ENCODE measurements at regions not wholly inside any gene's neighbourhood (a gene's known extent, or its start where the extent isn't known, plus 50 kb on each side); places are given as distances from the start of the nearest gene placed in this dataset.

- H3K27me3 ChIP-seq (ENCODE audit: insufficient read depth, low read length), result no peaks in the 10 kb centered on the region
- H3K27ac ChIP-seq (ENCODE audit: low read length), result no peak overlapping the region
- H3K4me1 ChIP-seq (ENCODE audit: insufficient read depth, low read length), result peaks cover 5% of the 10 kb centered on the region; the same call in 1 of the 2 replicates
- no peaks in the 10 kb centered on the region for H3K9me3 ChIP-seq (ENCODE audit: insufficient read depth, low read depth, low read length)
- no peak overlapping the region for H3K9ac ChIP-seq (ENCODE audit: low read depth, low read length)
- no peaks in the 10 kb centered on the region for H3K36me3 ChIP-seq (ENCODE audit: insufficient read depth, low read depth, low read length)
- H3K4me3 ChIP-seq (ENCODE audit: low read length), result no peak overlapping the region
Observed at GRCh38 chr22:49199224-49199623, 628.4 kb downstream of the BRD1 start.

GRCh38 chr22:49198705-49199084, 629.0 kb downstream of the BRD1 start:
- Histone ChIP-seq H3K36me3 (ENCODE audit: insufficient read depth, low read depth, low read length) (no peaks in the 10 kb centered on the region), H3K4me1 (ENCODE audit: insufficient read depth, low read length) (peaks cover 5% of the 10 kb centered on the region; the same call in 1 of the 2 replicates), H3K27ac (ENCODE audit: low read length) (no peak overlapping the region), H3K9me3 (ENCODE audit: insufficient read depth, low read depth, low read length) (no peaks in the 10 kb centered on the region), H3K27me3 (ENCODE audit: insufficient read depth, low read length) (no peaks in the 10 kb centered on the region), H3K9ac (ENCODE audit: low read depth, low read length) (no peak overlapping the region), H3K4me3 (ENCODE audit: low read length) (no peak overlapping the region)

- no peaks in the 10 kb centered on the region for H3K27me3 ChIP-seq (ENCODE audit: insufficient read depth, low read length)
- no peak overlapping the region for H3K9ac ChIP-seq (ENCODE audit: low read depth, low read length)
- no peak overlapping the region for H3K4me3 ChIP-seq (ENCODE audit: low read length)
- H3K27ac ChIP-seq (ENCODE audit: low read length), result no peak overlapping the region
- no peaks in the 10 kb centered on the region for H3K9me3 ChIP-seq (ENCODE audit: insufficient read depth, low read depth, low read length)
- peaks cover 5% of the 10 kb centered on the region; the same call in 1 of the 2 replicates for H3K4me1 ChIP-seq (ENCODE audit: insufficient read depth, low read length)
- H3K36me3 ChIP-seq (ENCODE audit: insufficient read depth, low read depth, low read length), result no peaks in the 10 kb centered on the region
Observed at GRCh38 chr22:49197986-49198704, 629.5 kb downstream of the BRD1 start.

- H3K27ac ChIP-seq (ENCODE audit: low read length), result no peak overlapping the region
- peaks cover 5% of the 10 kb centered on the region; the same call in 1 of the 2 replicates for H3K4me1 ChIP-seq (ENCODE audit: insufficient read depth, low read length)
- H3K9me3 ChIP-seq (ENCODE audit: insufficient read depth, low read depth, low read length), result no peaks in the 10 kb centered on the region
- H3K27me3 ChIP-seq (ENCODE audit: insufficient read depth, low read length), result no peaks in the 10 kb centered on the region
- no peak overlapping the region for H3K4me3 ChIP-seq (ENCODE audit: low read length)
- no peak overlapping the region for H3K9ac ChIP-seq (ENCODE audit: low read depth, low read length)
- H3K36me3 ChIP-seq (ENCODE audit: insufficient read depth, low read depth, low read length), result no peaks in the 10 kb centered on the region
Observed at GRCh38 chr22:49197505-49197904, 630.2 kb downstream of the BRD1 start.

GRCh38 chr22:49196046-49196511, 631.6 kb downstream of the BRD1 start:
- H3K4me3 ChIP-seq (ENCODE audit: low read length), result no peak overlapping the region
- no peak overlapping the region for H3K9ac ChIP-seq (ENCODE audit: low read depth, low read length)
- no peaks in the 10 kb centered on the region for H3K27me3 ChIP-seq (ENCODE audit: insufficient read depth, low read length)
- no peak overlapping the region for H3K27ac ChIP-seq (ENCODE audit: low read length)
- peaks cover 5% of the 10 kb centered on the region; the same call in 1 of the 2 replicates for H3K4me1 ChIP-seq (ENCODE audit: insufficient read depth, low read length)
- no peaks in the 10 kb centered on the region for H3K36me3 ChIP-seq (ENCODE audit: insufficient read depth, low read depth, low read length)
- H3K9me3 ChIP-seq (ENCODE audit: insufficient read depth, low read depth, low read length), result no peaks in the 10 kb centered on the region

- H3K27me3 ChIP-seq (ENCODE audit: insufficient read depth, low read length), result no peaks in the 10 kb centered on the region
Observed at GRCh38 chr22:49195636-49196035, 632.0 kb downstream of the BRD1 start.

GRCh38 chr22:49193901-49194465, 633.7 kb downstream of the BRD1 start:
- Histone ChIP-seq H3K9ac (ENCODE audit: low read depth, low read length) (no peak overlapping the region), H3K4me3 (ENCODE audit: low read length) (no peak overlapping the region), H3K9me3 (ENCODE audit: insufficient read depth, low read depth, low read length) (no peaks in the 10 kb centered on the region)

More at GRCh38 chr22:49195636-49196035, 632.0 kb downstream of the BRD1 start:
- Histone ChIP-seq H3K9ac (ENCODE audit: low read depth, low read length) (no peak overlapping the region), H3K9me3 (ENCODE audit: insufficient read depth, low read depth, low read length) (no peaks in the 10 kb centered on the region), H3K36me3 (ENCODE audit: insufficient read depth, low read depth, low read length) (no peaks in the 10 kb centered on the region), H3K4me3 (ENCODE audit: low read length) (no peak overlapping the region), H3K4me1 (ENCODE audit: insufficient read depth, low read length) (peaks cover 5% of the 10 kb centered on the region; the same call in 1 of the 2 replicates), H3K27ac (ENCODE audit: low read length) (no peak overlapping the region)

GRCh38 chr22:49193348-49193747, 634.3 kb downstream of the BRD1 start:
- Histone ChIP-seq H3K27me3 (ENCODE audit: insufficient read depth, low read length) (no peaks in the 10 kb centered on the region), H3K4me3 (ENCODE audit: low read length) (no peak overlapping the region), H3K36me3 (ENCODE audit: insufficient read depth, low read depth, low read length) (no peaks in the 10 kb centered on the region), H3K9me3 (ENCODE audit: insufficient read depth, low read depth, low read length) (no peaks in the 10 kb centered on the region), H3K4me1 (ENCODE audit: insufficient read depth, low read length) (peaks cover 5% of the 10 kb centered on the region; the same call in 1 of the 2 replicates), H3K9ac (ENCODE audit: low read depth, low read length) (no peak overlapping the region), H3K27ac (ENCODE audit: low read length) (no peak overlapping the region)

More at GRCh38 chr22:49193901-49194465, 633.7 kb downstream of the BRD1 start:
- Histone ChIP-seq H3K27ac (ENCODE audit: low read length) (no peak overlapping the region), H3K36me3 (ENCODE audit: insufficient read depth, low read depth, low read length) (no peaks in the 10 kb centered on the region), H3K27me3 (ENCODE audit: insufficient read depth, low read length) (no peaks in the 10 kb centered on the region), H3K4me1 (ENCODE audit: insufficient read depth, low read length) (peaks cover 5% of the 10 kb centered on the region; the same call in 1 of the 2 replicates)

- no peaks in the 10 kb centered on the region for H3K9me3 ChIP-seq (ENCODE audit: insufficient read depth, low read depth, low read length)
- no peaks in the 10 kb centered on the region for H3K27me3 ChIP-seq (ENCODE audit: insufficient read depth, low read length)
- no peak overlapping the region for H3K27ac ChIP-seq (ENCODE audit: low read length)
- peaks cover 2% of the 10 kb centered on the region; the same call in 1 of the 2 replicates for H3K4me1 ChIP-seq (ENCODE audit: insufficient read depth, low read length)
- no peak overlapping the region for H3K4me3 ChIP-seq (ENCODE audit: low read length)
- no peaks in the 10 kb centered on the region for H3K36me3 ChIP-seq (ENCODE audit: insufficient read depth, low read depth, low read length)
- no peak overlapping the region for H3K9ac ChIP-seq (ENCODE audit: low read depth, low read length)
Observed at GRCh38 chr22:49192857-49193250, 634.8 kb downstream of the BRD1 start.

- no peak overlapping the region for H3K4me3 ChIP-seq (ENCODE audit: low read length)
- H3K27ac ChIP-seq (ENCODE audit: low read length), result no peak overlapping the region
- no peaks in the 10 kb centered on the region for H3K36me3 ChIP-seq (ENCODE audit: insufficient read depth, low read depth, low read length)
- H3K4me1 ChIP-seq (ENCODE audit: insufficient read depth, low read length), result no peaks in the 10 kb centered on the region; the same call in 1 of the 2 replicates
- no peak overlapping the region for H3K9ac ChIP-seq (ENCODE audit: low read depth, low read length)
- no peaks in the 10 kb centered on the region for H3K27me3 ChIP-seq (ENCODE audit: insufficient read depth, low read length)
- H3K9me3 ChIP-seq (ENCODE audit: insufficient read depth, low read depth, low read length), result no peaks in the 10 kb centered on the region
Observed at GRCh38 chr22:49192180-49192856, 635.4 kb downstream of the BRD1 start.

- Histone ChIP-seq H3K4me1 (ENCODE audit: insufficient read depth, low read length) (no peaks in the 10 kb centered on the region), H3K4me3 (ENCODE audit: low read length) (no peak overlapping the region), H3K27me3 (ENCODE audit: insufficient read depth, low read length) (no peaks in the 10 kb centered on the region), H3K36me3 (ENCODE audit: insufficient read depth, low read depth, low read length) (no peaks in the 10 kb centered on the region), H3K9me3 (ENCODE audit: insufficient read depth, low read depth, low read length) (no peaks in the 10 kb centered on the region), H3K9ac (ENCODE audit: low read depth, low read length) (no peak overlapping the region), H3K27ac (ENCODE audit: low read length) (no peak overlapping the region)
Observed at GRCh38 chr22:49191506-49191980, 636.1 kb downstream of the BRD1 start.

Data from iPS-20b (cell line).